A673 (cell line): ENCODE measurements at regions not wholly inside any gene's neighbourhood (a gene's known extent, or its start where the extent isn't known, plus 50 kb on each side); places are given as distances from the start of the nearest gene placed in this dataset.

Experiments used
- CTCF ChIP-seq: fragments of 300-800, 200-600 bp; sonication (generic); conservative IDR thresholded peaks from 2 replicates; pipeline ENCODE4 v1.5.1; 2017; ENCODE audit warnings: low read depth, mild to moderate bottlenecking, antibody characterized with exemption, low read length, moderate library complexity, mixed read lengths
- EZH2 ChIP-seq: fragments of 200-600 bp; sonication (generic); IDR thresholded peaks from 2 replicates; pipeline ENCODE4 v1.6.1; 2017; ENCODE audit warnings: borderline replicate concordance, low read depth, mild to moderate bottlenecking, mixed read lengths, antibody characterized with exemption, low read length; ENCODE audit not compliant: poor library complexity, severe bottlenecking

GRCh38 chr7:21137640-21138039, 290.2 kb upstream of the SP4 start:
- TF ChIP-seq CTCF (no peak), EZH2 (no peak)
